HEK293T (cell line): ENCODE measurements at regions not wholly inside any gene's neighbourhood (a gene's known extent, or its start where the extent isn't known, plus 50 kb on each side); places are given as distances from the start of the nearest gene placed in this dataset.

Source experiments
- BHLHE40 ChIP-seq: fragments of 450-650 bp; IDR thresholded peaks from 2 replicates; pipeline ENCODE4 v1.6.1; 2016; ENCODE audit warnings: mild to moderate bottlenecking, moderate library complexity, borderline replicate concordance
- FOXM1 ChIP-seq: fragments of 450-650 bp; IDR thresholded peaks from 2 replicates; pipeline ENCODE4 v1.6.1; 2017; ENCODE audit warnings: mild to moderate bottlenecking, borderline replicate concordance
- HDGF ChIP-seq: fragments of 450-650 bp; IDR thresholded peaks from 2 replicates; pipeline ENCODE4 v1.6.1; 2017; ENCODE audit warnings: antibody characterized with exemption, borderline replicate concordance
- SP1 ChIP-seq: fragments of 450-650 bp; IDR thresholded peaks from 2 replicates; pipeline ENCODE4 v1.6.1; 2017
- SUZ12 ChIP-seq: fragments of 450-650 bp; IDR thresholded peaks from 2 replicates; pipeline ENCODE4 v1.6.1; 2016; ENCODE audit warnings: mild to moderate bottlenecking
- ZNF384 ChIP-seq: fragments of 450-650 bp; IDR thresholded peaks from 2 replicates; pipeline ENCODE4 v1.6.1; 2016

- TF ChIP-seq SP1 (no peak), FOXM1 (no peak), HDGF (no peak), BHLHE40 (no peak), ZNF384 (no peak), SUZ12 (no peak)
These were observed 259.1 kb downstream of the SH2D1A start for GRCh38 chrX:124605511-124605910.
